ENCODE measurements at regions not wholly inside any gene's neighbourhood (a gene's known extent, or its start where the extent isn't known, plus 50 kb on each side); places are given as distances from the start of the nearest gene placed in this dataset.

DNA sequence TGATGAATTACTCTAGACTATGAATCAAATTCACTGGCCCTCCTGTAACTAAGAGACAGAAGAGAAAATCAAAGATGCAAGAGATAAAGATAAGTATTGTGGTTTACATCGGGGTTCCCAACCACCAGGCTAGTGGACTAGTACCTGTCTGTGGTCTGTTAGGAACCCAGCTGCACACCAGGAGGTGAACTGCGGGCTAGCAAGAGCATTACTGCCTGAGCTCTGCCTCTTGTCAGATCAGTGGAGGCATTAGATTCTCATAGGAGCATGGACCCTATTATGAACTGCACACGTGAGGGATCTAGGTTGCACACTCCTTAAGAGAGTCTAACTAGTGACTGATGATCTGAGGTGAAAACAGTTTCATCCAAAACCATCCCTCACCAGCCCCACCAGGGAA, 58.9 kb upstream of the DUSP10 start:
- Histone ChIP-seq H3K9me3 (ENCODE audit: control insufficient read depth, low read depth, low read length) (no peaks in the 10 kb centered on the region), H3K56ac (ENCODE audit: insufficient read length, low read depth, low read length) (no peak overlapping the region), H2AK5ac (ENCODE audit: insufficient read length, low read length) (no peak overlapping the region), H4K91ac (ENCODE audit: insufficient read length, low read depth, low read length) (no peak overlapping the region), H3K9ac (ENCODE audit: extremely low read depth, insufficient read length, low read length) (no peak overlapping the region), H3K4me1 (ENCODE audit: insufficient read depth, low read length) (no peaks in the 10 kb centered on the region), H2BK20ac (ENCODE audit: low read depth, low read length, poor library complexity, severe bottlenecking) (no peak overlapping the region), H3K27me3 (ENCODE audit: insufficient read depth, low read length) (no peaks in the 10 kb centered on the region), H3K23me2 (ENCODE audit: insufficient read length, low read depth, low read length, poor library complexity, severe bottlenecking) (no peaks in the 10 kb centered on the region), H3T11ph (ENCODE audit: low read length) (no peak overlapping the region), H4K5ac (ENCODE audit: insufficient read length, low read depth, low read length) (no peak overlapping the region), H3K14ac (ENCODE audit: insufficient read depth, low read length) (no peak overlapping the region), H2BK12ac (ENCODE audit: insufficient read length, low read depth, low read length) (no peak overlapping the region), H3K23ac (ENCODE audit: insufficient read length, low read depth, low read length) (no peak overlapping the region), H2AFZ (ENCODE audit: low read length) (no peak overlapping the region), H3K4ac (ENCODE audit: low read depth, low read length) (no peak overlapping the region), H3K18ac (ENCODE audit: insufficient read length, low read depth, low read length) (no peak overlapping the region), H3K27ac (ENCODE audit: insufficient read length, low read depth, low read length) (no peak overlapping the region), H3K4me2 (ENCODE audit: insufficient read depth, insufficient read length, low read length) (no peak overlapping the region), H4K20me1 (ENCODE audit: control insufficient read depth, insufficient read depth, insufficient read length) (no peaks in the 10 kb centered on the region), H2BK5ac (ENCODE audit: insufficient read length, low read length) (no peak overlapping the region), H2BK15ac (ENCODE audit: low read depth, low read length) (no peak overlapping the region), H3K79me1 (ENCODE audit: insufficient read depth, low read depth, low read length, poor library complexity, severe bottlenecking) (no peaks in the 10 kb centered on the region), H3K79me2 (ENCODE audit: insufficient read depth, low read length) (no peaks in the 10 kb centered on the region), H4K8ac (replicated peaks; ENCODE audit: insufficient read length, low read depth, low read length) (no peak overlapping the region), H2BK120ac (ENCODE audit: low read depth, low read length, poor library complexity, severe bottlenecking) (no peak overlapping the region)
- no peak for DNase-seq
- peaks cover 0 to 3% of the 10 kb centered on the region in 2 experiments; a peak in 1 of 5 replicates for H3K9me3 Mint-ChIP-seq
- WGBS (ENCODE audit: extremely low coverage, insufficient read length, low lambda C conversion rate): no CpG with 5 or more reads among the region's 3 CpGs
- TF ChIP-seq, protein P1, sequence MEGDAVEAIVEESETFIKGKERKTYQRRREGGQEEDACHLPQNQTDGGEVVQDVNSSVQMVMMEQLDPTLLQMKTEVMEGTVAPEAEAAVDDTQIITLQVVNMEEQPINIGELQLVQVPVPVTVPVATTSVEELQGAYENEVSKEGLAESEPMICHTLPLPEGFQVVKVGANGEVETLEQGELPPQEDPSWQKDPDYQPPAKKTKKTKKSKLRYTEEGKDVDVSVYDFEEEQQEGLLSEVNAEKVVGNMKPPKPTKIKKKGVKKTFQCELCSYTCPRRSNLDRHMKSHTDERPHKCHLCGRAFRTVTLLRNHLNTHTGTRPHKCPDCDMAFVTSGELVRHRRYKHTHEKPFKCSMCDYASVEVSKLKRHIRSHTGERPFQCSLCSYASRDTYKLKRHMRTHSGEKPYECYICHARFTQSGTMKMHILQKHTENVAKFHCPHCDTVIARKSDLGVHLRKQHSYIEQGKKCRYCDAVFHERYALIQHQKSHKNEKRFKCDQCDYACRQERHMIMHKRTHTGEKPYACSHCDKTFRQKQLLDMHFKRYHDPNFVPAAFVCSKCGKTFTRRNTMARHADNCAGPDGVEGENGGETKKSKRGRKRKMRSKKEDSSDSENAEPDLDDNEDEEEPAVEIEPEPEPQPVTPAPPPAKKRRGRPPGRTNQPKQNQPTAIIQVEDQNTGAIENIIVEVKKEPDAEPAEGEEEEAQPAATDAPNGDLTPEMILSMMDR (conservative IDR thresholded peaks at IDR 0.05): no peak
- H3K4me1 Mint-ChIP-seq: peaks cover 8 to 13% of the 10 kb centered on the region in 2 experiments
- H3K4me3 Mint-ChIP-seq: no peak overlapping the region
- H3K27me3 Mint-ChIP-seq (ENCODE audit: low read depth): no peaks in the 10 kb centered on the region
- no peak overlapping the region for H3K27ac Mint-ChIP-seq
- H3K36me3 Mint-ChIP-seq (ENCODE audit: insufficient read depth in 1 of 3, low read depth in 3 of 3): no peaks in the 10 kb centered on the region
